ENCODE measurements at regions not wholly inside any gene's neighbourhood (a gene's known extent, or its start where the extent isn't known, plus 50 kb on each side); places are given as distances from the start of the nearest gene placed in this dataset.

DNA sequence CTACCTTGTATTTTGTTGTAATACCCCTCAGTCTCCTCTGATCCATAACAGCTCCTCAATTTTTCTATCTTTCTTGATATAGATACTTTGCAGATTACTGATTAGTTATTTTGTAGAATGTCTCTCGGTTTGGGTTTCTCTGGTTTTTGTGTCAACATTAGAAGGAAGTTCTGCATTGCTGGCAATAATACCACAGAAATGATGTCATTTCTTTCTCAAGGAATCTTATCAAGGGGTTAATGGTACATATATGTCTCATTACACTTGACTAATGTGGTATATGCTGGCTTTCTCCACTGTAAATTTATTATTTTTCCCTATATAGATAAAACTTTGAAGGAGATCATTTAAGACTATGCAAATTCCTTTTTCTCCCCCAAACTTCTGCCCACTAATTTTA is 183.6 kb upstream of the DKK2 start:
- no peaks in the 10 kb centered on the region for H3K79me2 ChIP-seq (ENCODE audit: insufficient read depth, low read length)
- H2AFZ ChIP-seq (ENCODE audit: insufficient read depth, low read depth, low read length, poor library complexity, severe bottlenecking): no peak overlapping the region
- H3K4me3 ChIP-seq (replicated peaks in 1 of 3; ENCODE audit: low read depth in 2 of 3, low read length in 3 of 3): no peak overlapping the region
- no peak for DNase-seq
- TF ChIP-seq, protein P1, sequence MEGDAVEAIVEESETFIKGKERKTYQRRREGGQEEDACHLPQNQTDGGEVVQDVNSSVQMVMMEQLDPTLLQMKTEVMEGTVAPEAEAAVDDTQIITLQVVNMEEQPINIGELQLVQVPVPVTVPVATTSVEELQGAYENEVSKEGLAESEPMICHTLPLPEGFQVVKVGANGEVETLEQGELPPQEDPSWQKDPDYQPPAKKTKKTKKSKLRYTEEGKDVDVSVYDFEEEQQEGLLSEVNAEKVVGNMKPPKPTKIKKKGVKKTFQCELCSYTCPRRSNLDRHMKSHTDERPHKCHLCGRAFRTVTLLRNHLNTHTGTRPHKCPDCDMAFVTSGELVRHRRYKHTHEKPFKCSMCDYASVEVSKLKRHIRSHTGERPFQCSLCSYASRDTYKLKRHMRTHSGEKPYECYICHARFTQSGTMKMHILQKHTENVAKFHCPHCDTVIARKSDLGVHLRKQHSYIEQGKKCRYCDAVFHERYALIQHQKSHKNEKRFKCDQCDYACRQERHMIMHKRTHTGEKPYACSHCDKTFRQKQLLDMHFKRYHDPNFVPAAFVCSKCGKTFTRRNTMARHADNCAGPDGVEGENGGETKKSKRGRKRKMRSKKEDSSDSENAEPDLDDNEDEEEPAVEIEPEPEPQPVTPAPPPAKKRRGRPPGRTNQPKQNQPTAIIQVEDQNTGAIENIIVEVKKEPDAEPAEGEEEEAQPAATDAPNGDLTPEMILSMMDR (IDR thresholded peaks at IDR 0.05): no peak
- H4K20me1 ChIP-seq (ENCODE audit: insufficient read depth, low read length): no peaks in the 10 kb centered on the region
- Mint-ChIP-seq H3K27me3 (ENCODE audit: low read depth in 3 of 3) (peaks cover 0 to 3% (median 2%) of the 10 kb centered on the region in 3 donors), H3K27ac (no peak overlapping the region), H3K36me3 (no peaks in the 10 kb centered on the region), H3K9me3 (peaks cover 0 to 3% (median 0%) of the 10 kb centered on the region in 7 donors), H3K4me1 (no peaks in the 10 kb centered on the region), H3K4me3 (no peak overlapping the region)
- H3K9me3 ChIP-seq (replicated peaks in 1 of 2; ENCODE audit: control insufficient read depth in 1 of 2, insufficient read depth in 1 of 2, low read length in 2 of 2): no peaks in the 10 kb centered on the region
- H3K4me2 ChIP-seq (replicated peaks; ENCODE audit: extremely low read depth, low read length, poor library complexity, severe bottlenecking): no peak overlapping the region
- H3K9ac ChIP-seq (ENCODE audit: insufficient read depth, low read length, poor library complexity, severe bottlenecking): no peak overlapping the region
- intact Hi-C loops (cut with micrococcal nuclease): no loop called here
- no peaks in the 10 kb centered on the region for H3K4me1 ChIP-seq (ENCODE audit: control insufficient read depth in 1 of 2, insufficient read depth in 2 of 2, low read length in 2 of 2)
- H3K36me3 ChIP-seq (replicated peaks in 1 of 2; ENCODE audit: control insufficient read depth in 1 of 2, insufficient read depth in 2 of 2, low read length in 2 of 2): no peaks in the 10 kb centered on the region
- WGBS (ENCODE audit: insufficient coverage): no CpG with 5 or more reads among the region's 1 CpG
- no peak overlapping the region for H3K27ac ChIP-seq (ENCODE audit: low read depth in 1 of 2, low read length in 2 of 2)
- no peaks in the 10 kb centered on the region for H3K27me3 ChIP-seq (ENCODE audit: control insufficient read depth in 2 of 2, insufficient read depth in 2 of 2, low read length in 2 of 2)

DNA sequence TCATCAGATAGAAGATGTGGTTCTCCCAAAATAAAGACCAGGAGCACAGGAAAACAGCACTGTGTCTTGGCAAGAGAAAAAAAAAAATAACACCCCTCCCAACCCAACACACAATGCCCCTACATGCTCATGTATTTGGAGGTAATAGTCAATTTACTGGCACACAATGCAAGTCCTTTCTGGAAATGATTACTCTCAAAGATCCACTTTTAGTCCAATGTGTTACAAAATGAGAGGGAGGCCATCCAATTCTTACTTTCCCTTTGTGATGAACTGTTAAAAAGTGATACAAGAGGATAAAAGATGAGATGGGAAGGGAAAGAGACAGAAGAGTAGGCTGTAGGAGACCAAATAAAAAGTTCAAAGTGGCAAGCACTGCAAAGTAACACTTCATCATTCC is 180.3 kb upstream of the DKK2 start:
- DNase-seq: no peak
- H3K36me3 ChIP-seq (replicated peaks in 1 of 2; ENCODE audit: control insufficient read depth in 1 of 2, insufficient read depth in 2 of 2, low read length in 2 of 2): no peaks in the 10 kb centered on the region
- Mint-ChIP-seq H3K4me3 (no peak overlapping the region), H3K27me3 (ENCODE audit: low read depth in 3 of 3) (peaks cover 2 to 3% (median 2%) of the 10 kb centered on the region in 3 donors), H3K9me3 (peaks cover 0 to 3% (median 0%) of the 10 kb centered on the region in 7 donors), H3K4me1 (no peaks in the 10 kb centered on the region), H3K36me3 (no peaks in the 10 kb centered on the region), H3K27ac (no peak overlapping the region)
- no peaks in the 10 kb centered on the region for H3K9me3 ChIP-seq (replicated peaks in 1 of 2; ENCODE audit: control insufficient read depth in 1 of 2, insufficient read depth in 1 of 2, low read length in 2 of 2)
- no peak overlapping the region for H2AFZ ChIP-seq (ENCODE audit: insufficient read depth, low read depth, low read length, poor library complexity, severe bottlenecking)
- H3K79me2 ChIP-seq (ENCODE audit: insufficient read depth, low read length): no peaks in the 10 kb centered on the region
- H3K4me2 ChIP-seq (replicated peaks; ENCODE audit: extremely low read depth, low read length, poor library complexity, severe bottlenecking): no peak overlapping the region
- intact Hi-C loops (cut with micrococcal nuclease): no loop called here
- TF ChIP-seq, protein P1 (IDR thresholded peaks at IDR 0.05): no peak
- no peak overlapping the region for H3K9ac ChIP-seq (ENCODE audit: insufficient read depth, low read length, poor library complexity, severe bottlenecking)
- H3K4me1 ChIP-seq (ENCODE audit: control insufficient read depth in 1 of 2, insufficient read depth in 2 of 2, low read length in 2 of 2): no peaks in the 10 kb centered on the region
- H3K27ac ChIP-seq (ENCODE audit: low read depth in 1 of 2, low read length in 2 of 2): no peak overlapping the region
- H3K27me3 ChIP-seq (ENCODE audit: control insufficient read depth in 2 of 2, insufficient read depth in 2 of 2, low read length in 2 of 2): no peaks in the 10 kb centered on the region
- H3K4me3 ChIP-seq (replicated peaks in 1 of 3; ENCODE audit: low read depth in 2 of 3, low read length in 3 of 3): no peak overlapping the region
- H4K20me1 ChIP-seq (ENCODE audit: insufficient read depth, low read length): no peaks in the 10 kb centered on the region
